H9 (cell line): ENCODE measurements at regions not wholly inside any gene's neighbourhood (a gene's known extent, or its start where the extent isn't known, plus 50 kb on each side); places are given as distances from the start of the nearest gene placed in this dataset.
"Not testable (repeated sequence)": the region's sequence is repeated elsewhere in the genome, so short reads cannot be mapped to it uniquely, and the experiment has no call there.

Experiments used
- DNase-seq: peaks from one replicate; pipeline ENCODE4 v3.0.0-alpha.2; 2017
- H2AFZ ChIP-seq: one replicate; pipeline ENCODE4 v1.6.1; 2013; ENCODE audit warnings: mild to moderate bottlenecking, low read length, control low read depth, moderate library complexity
- H2AK5ac ChIP-seq: 2 replicates; pipeline ENCODE4 v1.6.1; 2013; ENCODE audit warnings: low read length, control low read depth, mixed read lengths; ENCODE audit not compliant: insufficient read length
- H2BK120ac ChIP-seq: one replicate; pipeline ENCODE4 v1.6.1; 2013; ENCODE audit warnings: low read depth, mild to moderate bottlenecking, low read length, control low read depth, inconsistent platforms; ENCODE audit not compliant: poor library complexity, severe bottlenecking
- H2BK12ac ChIP-seq: 2 replicates; pipeline ENCODE4 v1.6.1; 2013; ENCODE audit warnings: low read length, control low read depth, mixed read lengths, low read depth; ENCODE audit not compliant: insufficient read length
- H2BK15ac ChIP-seq: 2 replicates; pipeline ENCODE4 v1.6.1; 2013; ENCODE audit warnings: low read depth, low read length, control low read depth
- H2BK20ac ChIP-seq: one replicate; pipeline ENCODE4 v1.6.1; 2013; ENCODE audit warnings: low read depth, mild to moderate bottlenecking, low read length, control low read depth, inconsistent platforms; ENCODE audit not compliant: poor library complexity, severe bottlenecking
- H2BK5ac ChIP-seq: 2 replicates; pipeline ENCODE4 v1.6.1; 2013; ENCODE audit warnings: low read length, control low read depth, mixed read lengths; ENCODE audit not compliant: insufficient read length
- H3K14ac ChIP-seq: 2 replicates; pipeline ENCODE4 v1.6.1; 2013; ENCODE audit warnings: low read length, control low read depth; ENCODE audit not compliant: insufficient read depth
- H3K18ac ChIP-seq: 2 replicates; pipeline ENCODE4 v1.6.1; 2013; ENCODE audit warnings: low read depth, mild to moderate bottlenecking, mixed read lengths, low read length, control low read depth; ENCODE audit not compliant: insufficient read length
- H3K23ac ChIP-seq: 2 replicates; pipeline ENCODE4 v1.6.1; 2013; ENCODE audit warnings: low read length, control low read depth, mixed read lengths, low read depth; ENCODE audit not compliant: insufficient read length
- H3K23me2 ChIP-seq: 2 replicates; pipeline ENCODE4 v1.6.1; 2013; ENCODE audit warnings: low read depth, mild to moderate bottlenecking, mixed read lengths, low read length, control low read depth; ENCODE audit not compliant: insufficient read length, poor library complexity, severe bottlenecking
- H3K27ac ChIP-seq: 2 replicates; pipeline ENCODE4 v1.5.1; 2013; ENCODE audit warnings: low read length, control low read depth, mixed read lengths, low read depth; ENCODE audit not compliant: insufficient read length
- H3K27me3 ChIP-seq: 2 replicates; pipeline ENCODE4 v1.6.1; 2013; ENCODE audit warnings: low read length, control low read depth, inconsistent platforms; ENCODE audit not compliant: insufficient read depth
- H3K4ac ChIP-seq: 2 replicates; pipeline ENCODE4 v1.6.1; 2013; ENCODE audit warnings: low read depth, mild to moderate bottlenecking, control low read depth, inconsistent platforms, low read length, moderate library complexity
- H3K4me1 ChIP-seq: 2 replicates; pipeline ENCODE4 v1.6.1; 2013; ENCODE audit warnings: low read length, control low read depth, inconsistent platforms; ENCODE audit not compliant: insufficient read depth
- H3K4me2 ChIP-seq: 2 replicates; pipeline ENCODE4 v1.6.1; 2013; ENCODE audit warnings: low read length, control low read depth, mixed read lengths; ENCODE audit not compliant: insufficient read length, insufficient read depth
- H3K56ac ChIP-seq: 2 replicates; pipeline ENCODE4 v1.6.1; 2013; ENCODE audit warnings: low read depth, mild to moderate bottlenecking, mixed read lengths, low read length, control low read depth; ENCODE audit not compliant: insufficient read length
- H3K79me1 ChIP-seq: 2 replicates; pipeline ENCODE4 v1.6.1; 2013; ENCODE audit warnings: low read depth, mild to moderate bottlenecking, moderate library complexity, low read length, control low read depth, inconsistent platforms; ENCODE audit not compliant: insufficient read depth, poor library complexity, severe bottlenecking
- H3K79me2 ChIP-seq: 2 replicates; pipeline ENCODE4 v1.6.1; 2013; ENCODE audit warnings: low read length, control low read depth, inconsistent platforms; ENCODE audit not compliant: insufficient read depth
- H3K9ac ChIP-seq: 2 replicates; pipeline ENCODE4 v1.6.1; 2013; ENCODE audit warnings: low read length, control low read depth, mixed read lengths; ENCODE audit not compliant: insufficient read length; ENCODE audit errors: extremely low read depth
- H3K9me3 ChIP-seq: one replicate; pipeline ENCODE4 v1.6.1; 2013; ENCODE audit warnings: low read depth, low read length, inconsistent platforms; ENCODE audit not compliant: control insufficient read depth
- H3T11ph ChIP-seq: one replicate; pipeline ENCODE4 v1.6.1; 2013; ENCODE audit warnings: mild to moderate bottlenecking, low read length, control low read depth, inconsistent platforms
- H4K20me1 ChIP-seq: one replicate; pipeline ENCODE4 v1.6.1; 2013; ENCODE audit not compliant: control insufficient read depth, insufficient read length, insufficient read depth
- H4K5ac ChIP-seq: 2 replicates; pipeline ENCODE4 v1.6.1; 2013; ENCODE audit warnings: low read depth, mild to moderate bottlenecking, mixed read lengths, low read length, control low read depth; ENCODE audit not compliant: insufficient read length
- H4K8ac ChIP-seq: replicated peaks from 2 replicates; pipeline ENCODE4 v1.6.1; 2013; ENCODE audit warnings: low read length, control low read depth, mixed read lengths, low read depth; ENCODE audit not compliant: insufficient read length
- H4K91ac ChIP-seq: 2 replicates; pipeline ENCODE4 v1.6.1; 2013; ENCODE audit warnings: low read depth, mild to moderate bottlenecking, moderate library complexity, mixed read lengths, low read length, control low read depth; ENCODE audit not compliant: insufficient read length
- H3K27ac Mint-ChIP-seq, 3 experiments: 2 replicates in 2 of 3; 3 replicates in 1 of 3; pipeline ENCODE4 v1.8.0; 2020 to 2021; ENCODE audit warnings: mixed read lengths in 3 of 3, mild to moderate bottlenecking in 1 of 3, moderate library complexity in 1 of 3
- H3K27me3 Mint-ChIP-seq: 2 replicates; pipeline ENCODE4 v1.8.0; 2021; ENCODE audit warnings: low read depth, mild to moderate bottlenecking, moderate library complexity, mixed read lengths
- H3K36me3 Mint-ChIP-seq, 3 experiments: 2 replicates in 2 of 3; 3 replicates in 1 of 3; pipeline ENCODE4 v1.8.0; 2020 to 2021; ENCODE audit warnings: low read depth in 3 of 3, mixed read lengths in 3 of 3; ENCODE audit not compliant: insufficient read depth in 1 of 3
- H3K4me1 Mint-ChIP-seq, 2 experiments: 2 replicates each; pipeline ENCODE4 v1.8.0; 2020; ENCODE audit warnings: mixed read lengths in 2 of 2
- H3K4me3 Mint-ChIP-seq, 2 experiments: 2 replicates in 1 of 2; 3 replicates in 1 of 2; pipeline ENCODE4 v1.8.0; 2020 to 2021; ENCODE audit warnings: mild to moderate bottlenecking in 2 of 2, mixed read lengths in 2 of 2, moderate library complexity in 1 of 2
- H3K9me3 Mint-ChIP-seq, 2 experiments: 2 replicates in 1 of 2; 3 replicates in 1 of 2; pipeline ENCODE4 v1.8.0; 2020; ENCODE audit warnings: mild to moderate bottlenecking in 2 of 2, mixed read lengths in 2 of 2, moderate library complexity in 1 of 2
- WGBS: extraction: QIAGEN DNeasy Blood & Tissue Kit; methylation state at CpG from one replicate; pipeline ENCODE4 v1.1.7; 2013; ENCODE audit warnings: missing lambda C conversion rate, low lambda C conversion rate, mixed read lengths; ENCODE audit not compliant: insufficient read length; ENCODE audit errors: extremely low coverage; 5-methylcytosine and 5-hydroxymethylcytosine counted together
- TF ChIP-seq, protein P1 (sequence below): fragments of 200-600 bp; sonication (generic); conservative IDR thresholded peaks from 3 replicates; pipeline ENCODE4 v1.8.0; 2021; ENCODE audit warnings: antibody characterized with exemption, mild to moderate bottlenecking

DNA sequence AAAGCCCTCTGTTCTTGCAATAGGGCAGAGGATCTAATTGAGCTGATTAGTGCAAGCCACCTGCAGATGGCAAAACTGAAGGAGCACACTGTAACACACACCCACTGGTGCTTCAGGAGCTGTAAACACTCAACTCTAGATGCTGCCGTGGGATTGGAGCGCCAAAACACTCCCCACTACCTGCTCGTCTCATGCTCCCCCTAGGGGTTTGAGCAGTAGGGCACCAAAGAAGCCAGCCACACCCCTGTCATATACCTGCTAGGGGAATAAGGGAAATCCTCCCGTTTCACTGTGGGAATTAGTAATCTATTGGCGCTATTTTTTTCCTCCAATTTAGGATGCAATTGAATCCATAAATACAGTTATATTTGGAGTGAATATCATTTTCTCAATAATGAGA is 360.2 kb downstream of the GLUD2 start:
- no peaks in the 10 kb centered on the region for H3K23me2 ChIP-seq
- no peaks in the 10 kb centered on the region for H4K20me1 ChIP-seq
- no peak overlapping the region for H3T11ph ChIP-seq
- DNase-seq: peak; percentile 31
- H3K18ac ChIP-seq: no peak overlapping the region
- no peak overlapping the region for H2AK5ac ChIP-seq
- no peaks in the 10 kb centered on the region; the same call in 1 of the 2 replicates for H3K27me3 Mint-ChIP-seq
- no peaks in the 10 kb centered on the region for H3K36me3 Mint-ChIP-seq
- H3K9me3 ChIP-seq: peaks cover 2% of the 10 kb centered on the region
- no peaks in the 10 kb centered on the region for H3K79me1 ChIP-seq
- no peaks in the 10 kb centered on the region; the same call in 1 of the 2 replicates for H3K4me1 ChIP-seq
- H4K5ac ChIP-seq: no peak overlapping the region
- no peak overlapping the region for H3K27ac Mint-ChIP-seq
- peaks cover 8 to 13% of the 10 kb centered on the region in 2 experiments for H3K4me1 Mint-ChIP-seq
- H3K4me3 Mint-ChIP-seq: no peak overlapping the region
- no peak overlapping the region for H2BK15ac ChIP-seq
- H3K27ac ChIP-seq: no peak overlapping the region
- no peak overlapping the region for H2BK5ac ChIP-seq
- H3K14ac ChIP-seq: no peak overlapping the region
- H3K4me2 ChIP-seq: no peak overlapping the region
- H2BK12ac ChIP-seq: no peak overlapping the region
- H2AFZ ChIP-seq: no peak overlapping the region
- H3K23ac ChIP-seq: no peak overlapping the region
- no peak overlapping the region for H3K9ac ChIP-seq
- H3K27me3 ChIP-seq: no peaks in the 10 kb centered on the region
- H4K8ac ChIP-seq: no peak overlapping the region
- no peak overlapping the region for H2BK120ac ChIP-seq
- H3K79me2 ChIP-seq: no peaks in the 10 kb centered on the region
- TF ChIP-seq, protein P1, sequence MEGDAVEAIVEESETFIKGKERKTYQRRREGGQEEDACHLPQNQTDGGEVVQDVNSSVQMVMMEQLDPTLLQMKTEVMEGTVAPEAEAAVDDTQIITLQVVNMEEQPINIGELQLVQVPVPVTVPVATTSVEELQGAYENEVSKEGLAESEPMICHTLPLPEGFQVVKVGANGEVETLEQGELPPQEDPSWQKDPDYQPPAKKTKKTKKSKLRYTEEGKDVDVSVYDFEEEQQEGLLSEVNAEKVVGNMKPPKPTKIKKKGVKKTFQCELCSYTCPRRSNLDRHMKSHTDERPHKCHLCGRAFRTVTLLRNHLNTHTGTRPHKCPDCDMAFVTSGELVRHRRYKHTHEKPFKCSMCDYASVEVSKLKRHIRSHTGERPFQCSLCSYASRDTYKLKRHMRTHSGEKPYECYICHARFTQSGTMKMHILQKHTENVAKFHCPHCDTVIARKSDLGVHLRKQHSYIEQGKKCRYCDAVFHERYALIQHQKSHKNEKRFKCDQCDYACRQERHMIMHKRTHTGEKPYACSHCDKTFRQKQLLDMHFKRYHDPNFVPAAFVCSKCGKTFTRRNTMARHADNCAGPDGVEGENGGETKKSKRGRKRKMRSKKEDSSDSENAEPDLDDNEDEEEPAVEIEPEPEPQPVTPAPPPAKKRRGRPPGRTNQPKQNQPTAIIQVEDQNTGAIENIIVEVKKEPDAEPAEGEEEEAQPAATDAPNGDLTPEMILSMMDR: peak; percentile 51
- no peak overlapping the region for H3K56ac ChIP-seq
- H4K91ac ChIP-seq: no peak overlapping the region
- peaks cover 33 to 58% of the 10 kb centered on the region in 2 experiments for H3K9me3 Mint-ChIP-seq
- no peak overlapping the region for H3K4ac ChIP-seq
- WGBS: no CpG with 5 or more reads among the region's 5 CpGs
- no peak overlapping the region for H2BK20ac ChIP-seq

DNA sequence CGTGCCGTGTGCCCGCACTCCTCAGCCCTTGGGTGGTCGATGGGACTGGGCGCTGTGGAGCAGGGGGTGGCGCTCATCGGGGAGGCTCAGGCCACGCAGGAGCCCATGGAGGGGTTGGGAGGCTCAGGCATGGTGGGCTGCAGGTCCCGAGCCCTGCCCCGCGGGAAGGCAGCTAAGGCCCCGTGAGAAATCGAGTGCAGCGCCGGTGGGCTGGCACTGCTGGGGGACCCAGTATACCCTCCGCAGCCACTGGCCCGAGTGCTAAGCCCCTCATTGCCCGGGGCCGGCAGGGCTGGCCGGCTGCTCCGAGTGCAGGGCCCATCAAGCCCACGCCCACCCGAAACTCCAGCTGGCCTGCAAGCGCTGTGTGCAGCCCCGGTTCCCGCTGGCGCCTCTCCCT is 384.1 kb downstream of the GLUD2 start:
- not testable (repeated sequence) for H3K4me1 ChIP-seq, H3K27me3 Mint-ChIP-seq, H2BK120ac ChIP-seq, H3T11ph ChIP-seq, H3K36me3 Mint-ChIP-seq, DNase-seq, H3K4ac ChIP-seq, H3K4me3 Mint-ChIP-seq, H3K4me2 ChIP-seq, H3K18ac ChIP-seq, H3K4me1 Mint-ChIP-seq, H2BK20ac ChIP-seq, H3K9me3 ChIP-seq, H2BK15ac ChIP-seq, H3K27ac ChIP-seq, H3K23me2 ChIP-seq, H2AFZ ChIP-seq, H3K9ac ChIP-seq, H4K5ac ChIP-seq, H3K27me3 ChIP-seq, H3K27ac Mint-ChIP-seq, H4K8ac ChIP-seq, H3K14ac ChIP-seq, H3K56ac ChIP-seq, H2BK12ac ChIP-seq, H4K20me1 ChIP-seq, H3K79me2 ChIP-seq, H3K79me1 ChIP-seq, H4K91ac ChIP-seq, H2AK5ac ChIP-seq, H2BK5ac ChIP-seq, H3K23ac ChIP-seq
- no CpG with 5 or more reads among the region's 27 CpGs for WGBS
- peaks cover 71 to 78% of the 10 kb centered on the region in 2 experiments for H3K9me3 Mint-ChIP-seq
